Esophagus (tissue), 2 donors: ENCODE measurements at regions not wholly inside any gene's neighbourhood (a gene's known extent, or its start where the extent isn't known, plus 50 kb on each side); places are given as distances from the start of the nearest gene placed in this dataset.

Experiments used
- H3K27ac ChIP-seq, 2 donors: one replicate each; pipeline ENCODE4 v1.5.1; 2013; ENCODE audit warnings: low read depth in 2 of 2, mild to moderate bottlenecking in 2 of 2, inconsistent platforms in 1 of 2, low read length in 1 of 2, moderate library complexity in 1 of 2
- H3K27me3 ChIP-seq, 2 donors: one replicate each; pipeline ENCODE4 v1.6.1; 2013; ENCODE audit warnings: low read length in 2 of 2, control low read depth in 1 of 2, mild to moderate bottlenecking in 1 of 2; ENCODE audit not compliant: insufficient read depth in 2 of 2, control insufficient read depth in 1 of 2
- H3K36me3 ChIP-seq, 2 donors: one replicate each; pipeline ENCODE4 v1.6.1; 2013; ENCODE audit warnings: low read length in 1 of 2; ENCODE audit not compliant: control insufficient read depth in 2 of 2, insufficient read depth in 2 of 2
- H3K4me1 ChIP-seq, 2 donors: one replicate each; pipeline ENCODE4 v1.6.1; 2013; ENCODE audit warnings: low read length in 1 of 2; ENCODE audit not compliant: control insufficient read depth in 2 of 2, insufficient read depth in 2 of 2
- H3K4me3 ChIP-seq, 2 donors: one replicate each; pipeline ENCODE4 v1.5.1; 2013; ENCODE audit warnings: low read length in 2 of 2, mild to moderate bottlenecking in 2 of 2, low read depth in 1 of 2, moderate library complexity in 1 of 2
- H3K9me3 ChIP-seq, 2 donors: one replicate each; pipeline ENCODE4 v1.6.1; 2013; ENCODE audit warnings: mild to moderate bottlenecking in 2 of 2, low read depth in 1 of 2, low read length in 1 of 2, moderate library complexity in 1 of 2; ENCODE audit not compliant: control insufficient read depth in 2 of 2, insufficient read depth in 1 of 2
- WGBS, 2 donors: extraction: QIAGEN DNeasy Blood & Tissue Kit; methylation state at CpG; one replicate each; pipeline ENCODE4 v1.1.7; 2013; 5-methylcytosine and 5-hydroxymethylcytosine counted together
- donor health status: healthy with polysubstance abuse.
- donor health status: Bipolar disorder and iron deficiency.

GRCh38 chr17:34167354-34167753 lies 87.7 kb upstream of the CCL2 start:
- Histone ChIP-seq H3K36me3 (no peaks in the 10 kb centered on the region), H3K27me3 (peaks cover 0 to 8% of the 10 kb centered on the region in 2 donors), H3K4me3 (no peak overlapping the region), H3K27ac (no peak overlapping the region), H3K9me3 (no peaks in the 10 kb centered on the region), H3K4me1 (no peaks in the 10 kb centered on the region)
- WGBS, 2 donors, result 29 to 48% methylated on average over 5 of the region's 5 CpGs

GRCh38 chr17:34168989-34169388 lies 86.1 kb upstream of the CCL2 start:
- Histone ChIP-seq H3K9me3 (no peaks in the 10 kb centered on the region), H3K27me3 (peaks cover 0 to 8% of the 10 kb centered on the region in 2 donors), H3K27ac (no peak overlapping the region), H3K36me3 (no peaks in the 10 kb centered on the region), H3K4me1 (no peaks in the 10 kb centered on the region), H3K4me3 (no peak overlapping the region)
- WGBS, 2 donors, result 86 to 90% methylated on average over 4 of the region's 4 CpGs

- no peak overlapping the region for H3K27ac ChIP-seq
- no peak overlapping the region for H3K4me3 ChIP-seq
Observed at GRCh38 chr17:34169496-34169895, 85.6 kb upstream of the CCL2 start.

DNA sequence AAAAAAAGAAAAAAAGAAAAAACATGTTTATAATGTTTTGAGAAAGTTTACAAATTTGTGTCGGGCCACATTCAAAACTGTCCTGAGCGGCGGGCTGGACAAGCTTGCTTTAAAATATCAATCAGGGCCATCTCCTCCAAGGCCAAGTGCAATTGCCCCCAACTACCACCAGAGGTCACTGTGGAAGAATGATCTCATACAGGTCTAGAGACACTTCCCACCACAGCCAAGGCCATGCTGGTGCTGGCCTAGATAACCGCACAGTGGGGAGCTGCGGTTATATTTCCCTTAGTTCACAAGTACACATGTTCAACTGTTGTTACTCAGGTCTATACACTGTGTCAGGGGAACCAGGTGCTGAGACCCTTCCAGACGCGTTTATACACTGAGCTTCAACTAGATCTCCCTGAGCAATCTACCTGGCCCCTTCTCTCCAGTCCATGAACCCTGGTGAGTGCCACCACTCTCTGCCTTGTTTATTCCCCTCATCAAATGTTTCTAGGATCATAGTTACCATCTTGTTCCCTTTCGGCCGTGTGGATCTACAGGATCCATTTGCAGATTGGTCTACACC lies 83.8 kb upstream of the CCL2 start:
- no peaks in the 10 kb centered on the region for H3K27me3 ChIP-seq
- 56 to 58% methylated on average over 9 of the region's 9 CpGs for WGBS, 2 donors

More at GRCh38 chr17:34169496-34169895, 85.6 kb upstream of the CCL2 start:
- H3K36me3 ChIP-seq, result no peaks in the 10 kb centered on the region
- H3K27me3 ChIP-seq, result peaks cover 0 to 5% of the 10 kb centered on the region in 2 donors
- no peaks in the 10 kb centered on the region for H3K9me3 ChIP-seq
- no peaks in the 10 kb centered on the region for H3K4me1 ChIP-seq

GRCh38 chr17:34172390-34172918 lies 82.6 kb upstream of the CCL2 start:
- no peaks in the 10 kb centered on the region for H3K36me3 ChIP-seq
- H3K4me1 ChIP-seq, result no peaks in the 10 kb centered on the region
- H3K9me3 ChIP-seq, result no peaks in the 10 kb centered on the region
- H3K4me3 ChIP-seq, result no peak overlapping the region
- no peak overlapping the region for H3K27ac ChIP-seq
- H3K27me3 ChIP-seq, result no peaks in the 10 kb centered on the region

More for the DNA sequence above, 83.8 kb upstream of the CCL2 start:
- no peaks in the 10 kb centered on the region for H3K9me3 ChIP-seq
- H3K4me1 ChIP-seq, result no peaks in the 10 kb centered on the region
- no peaks in the 10 kb centered on the region for H3K36me3 ChIP-seq
- H3K4me3 ChIP-seq, result no peak overlapping the region
- no peak overlapping the region for H3K27ac ChIP-seq

DNA sequence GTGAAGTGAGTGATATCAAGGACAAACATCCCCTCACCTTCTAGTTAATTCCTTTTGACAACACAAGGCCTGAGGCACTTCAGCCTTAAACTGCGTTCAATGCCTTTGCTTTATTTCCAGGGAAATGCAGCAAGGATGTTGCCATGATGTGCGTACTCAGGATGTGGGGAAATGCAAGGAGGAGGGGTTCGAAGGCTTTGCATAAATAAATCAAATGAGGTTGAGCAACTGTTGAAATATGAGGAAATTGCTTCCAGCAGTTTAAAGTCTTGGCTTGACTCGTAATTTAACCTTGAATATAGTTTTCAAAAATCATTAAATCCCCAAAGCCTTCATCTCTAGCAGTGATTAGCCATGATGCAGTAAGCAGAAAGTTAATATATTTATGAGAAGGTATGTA lies 81.8 kb upstream of the CCL2 start:
- H3K36me3 ChIP-seq, result no peaks in the 10 kb centered on the region
- 50 to 55% methylated on average over 4 of the region's 4 CpGs for WGBS, 2 donors
- H3K27ac ChIP-seq, result no peak overlapping the region
- H3K4me3 ChIP-seq, result no peak overlapping the region
- peaks cover 0 to 2% of the 10 kb centered on the region in 2 donors for H3K4me1 ChIP-seq
- no peaks in the 10 kb centered on the region for H3K9me3 ChIP-seq
- H3K27me3 ChIP-seq, result no peaks in the 10 kb centered on the region

GRCh38 chr17:34174496-34174895 lies 80.6 kb upstream of the CCL2 start:
- Histone ChIP-seq H3K4me3 (no peak overlapping the region), H3K36me3 (no peaks in the 10 kb centered on the region), H3K27ac (no peak overlapping the region), H3K4me1 (peaks cover 0 to 2% of the 10 kb centered on the region in 2 donors), H3K27me3 (no peaks in the 10 kb centered on the region), H3K9me3 (no peaks in the 10 kb centered on the region)
- 80 to 94% methylated on average over 1 of the region's 1 CpG for WGBS, 2 donors

DNA sequence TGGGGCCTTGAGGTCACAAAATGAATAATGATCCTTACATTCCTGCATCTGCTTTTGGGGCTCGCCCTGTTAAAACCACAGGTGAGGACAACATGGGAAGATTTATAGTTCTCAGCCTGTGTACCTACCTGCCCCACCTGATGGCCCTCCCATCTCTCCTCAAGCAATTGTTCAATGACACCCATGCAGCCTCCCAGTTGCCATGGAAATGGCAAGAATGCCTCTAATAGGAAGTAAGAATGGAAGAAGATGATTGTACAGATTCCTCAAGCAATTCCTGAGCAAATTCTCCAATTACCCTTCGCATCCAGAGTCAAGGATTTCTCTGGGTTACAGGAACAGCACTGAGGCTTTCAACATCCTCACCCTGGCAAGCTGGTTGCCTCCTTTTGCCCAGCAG lies 78.6 kb upstream of the CCL2 start:
- Histone ChIP-seq H3K27ac (no peak overlapping the region), H3K9me3 (no peaks in the 10 kb centered on the region), H3K4me3 (no peak overlapping the region), H3K36me3 (no peaks in the 10 kb centered on the region), H3K4me1 (peaks cover 0 to 2% of the 10 kb centered on the region in 2 donors), H3K27me3 (no peaks in the 10 kb centered on the region)
- 91 to 93% methylated on average over 2 of the region's 2 CpGs for WGBS, 2 donors

- no peak overlapping the region for H3K4me3 ChIP-seq
- H3K4me1 ChIP-seq, result peaks cover 0 to 2% of the 10 kb centered on the region in 2 donors
- no peaks in the 10 kb centered on the region for H3K36me3 ChIP-seq
- no peaks in the 10 kb centered on the region for H3K27me3 ChIP-seq
- 2 to 5% methylated on average over 1 of the region's 1 CpG for WGBS, 2 donors
- H3K27ac ChIP-seq, result no peak overlapping the region
- H3K9me3 ChIP-seq, result no peaks in the 10 kb centered on the region
Observed at GRCh38 chr17:34177642-34178041, 77.4 kb upstream of the CCL2 start.

GRCh38 chr17:34178092-34178491 lies 77.0 kb upstream of the CCL2 start:
- H3K27ac ChIP-seq, result no peak overlapping the region

More at GRCh38 chr17:34178092-34178491, 77.0 kb upstream of the CCL2 start:
- Histone ChIP-seq H3K4me3 (no peak overlapping the region), H3K27me3 (no peaks in the 10 kb centered on the region), H3K4me1 (peaks cover 0 to 2% of the 10 kb centered on the region in 2 donors), H3K36me3 (no peaks in the 10 kb centered on the region), H3K9me3 (no peaks in the 10 kb centered on the region)
- 66 to 68% methylated on average over 3 of the region's 3 CpGs for WGBS, 2 donors
